ENCODE measurements at regions not wholly inside any gene's neighbourhood (a gene's known extent, or its start where the extent isn't known, plus 50 kb on each side); places are given as distances from the start of the nearest gene placed in this dataset.

DNA sequence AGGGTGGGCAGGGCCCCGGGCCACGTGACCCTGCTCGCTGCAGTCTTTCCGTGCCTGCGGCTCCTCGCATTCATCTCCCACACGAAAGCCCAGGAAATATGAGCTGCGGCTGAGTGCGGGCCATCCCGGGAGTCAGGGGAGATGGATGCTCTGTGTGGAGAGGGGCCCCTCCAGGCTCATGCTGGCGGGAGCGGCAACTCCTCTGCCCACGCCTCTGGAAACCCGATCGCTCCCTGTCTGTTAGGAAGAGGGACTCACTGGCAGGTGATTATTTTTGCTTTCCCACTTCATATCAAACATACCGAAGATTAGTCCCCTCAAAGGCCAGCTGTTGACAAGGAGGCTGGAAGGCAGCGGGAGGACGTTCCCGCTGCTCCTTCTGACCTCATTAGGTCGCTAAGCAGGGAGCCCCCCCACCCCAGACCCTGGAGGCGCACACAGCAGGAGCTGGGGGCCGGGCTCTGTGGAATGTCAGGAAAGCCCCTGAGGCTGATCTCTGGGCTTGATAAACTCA, 228.5 kb downstream of the FOXL1 start:
- CTCF ChIA-PET: interaction anchor here (0.7 kb wide), 1 partner anchor 1779 kb away, joined by 5 read pairs; the partner anchor contains the start of gene KIAA0513
- H3K4me1 ChIP-seq (ENCODE audit: control insufficient read depth, insufficient read depth, low read length): peaks cover 5% of the 10 kb centered on the region; the same call in 1 of the 2 replicates
- POLR2A ChIA-PET: interaction anchor here (0.7 to 1.7 kb wide), 4 partner anchors 9 to 24 kb away, joined by 3 to 9 read pairs (median 4); no protein-coding TSS in a partner anchor
- H3K4me3 ChIP-seq (ENCODE audit: low read depth, low read length): peak overlapping the region; percentile 1
- H3K27ac ChIP-seq (ENCODE audit: extremely low read depth, low read depth, low read length): peak overlapping the region; percentile 25; the same call in 1 of the 2 replicates
- no peaks in the 10 kb centered on the region for H3K36me3 ChIP-seq (ENCODE audit: control insufficient read depth in 2 of 2, insufficient read depth in 1 of 2, low read length in 2 of 2)
- no peaks in the 10 kb centered on the region for H3K9me3 ChIP-seq (ENCODE audit: control insufficient read depth, insufficient read depth, low read depth, low read length)
- TF ChIP-seq ZBTB21 (tag by site-specific recombination; IDR thresholded peaks at IDR 0.05) (0 out of 2 replicates have a peak, but pooled peaks have one; percentile 19), MZF1 (tag by site-specific recombination; IDR thresholded peaks at IDR 0.05; ENCODE audit: borderline replicate concordance) (peak; percentile 25; the same call in 1 of the 2 replicates), EGR2 (tag by site-specific recombination; IDR thresholded peaks at IDR 0.05; ENCODE audit: low read depth) (peak; percentile 71), PRDM10 (tag by site-specific recombination; IDR thresholded peaks at IDR 0.05) (peak; percentile 51), ZNF561 (tag by site-specific recombination; IDR thresholded peaks at IDR 0.05; ENCODE audit: borderline replicate concordance) (peak; percentile 73; the same call in 1 of the 2 replicates), ZNF184 (tag by site-specific recombination; IDR thresholded peaks at IDR 0.05) (no peak), ZNF23 (tag by site-specific recombination; IDR thresholded peaks at IDR 0.05; ENCODE audit: borderline replicate concordance) (no peak), ZNF341 (tag by site-specific recombination; IDR thresholded peaks at IDR 0.05; ENCODE audit: low read depth) (0 out of 2 replicates have a peak, but pooled peaks have one; percentile 11), SCRT2 (tag by site-specific recombination; IDR thresholded peaks at IDR 0.05) (peak; percentile 31; the same call in 1 of the 2 replicates), WT1 (tag by site-specific recombination; IDR thresholded peaks at IDR 0.05) (peak; percentile 44; the same call in 1 of the 2 replicates), ZNF660 (tag by site-specific recombination; IDR thresholded peaks at IDR 0.05) (peak; percentile 23; the same call in 1 of the 2 replicates), ZIC2 (tag by site-specific recombination; IDR thresholded peaks at IDR 0.05) (peak; percentile 94), ZNF600 (tag by site-specific recombination; IDR thresholded peaks at IDR 0.05) (no peak), ZNF335 (tag by site-specific recombination; conservative IDR thresholded peaks at IDR 0.05) (peak; percentile 80), ZXDB (tag by site-specific recombination; IDR thresholded peaks at IDR 0.05) (peak; percentile 58; the same call in 1 of the 2 replicates), ZNF501 (tag by site-specific recombination; IDR thresholded peaks at IDR 0.05) (no peak), GLIS2 (tag by site-specific recombination; IDR thresholded peaks at IDR 0.05) (peak; percentile 62; the same call in 1 of the 2 replicates), ZBTB20 (tag by site-specific recombination; IDR thresholded peaks at IDR 0.05) (peak; percentile 99), ZNF138 (tag by site-specific recombination; IDR thresholded peaks at IDR 0.05; ENCODE audit: borderline replicate concordance) (no peak), ZBTB17 (tag by site-specific recombination; IDR thresholded peaks at IDR 0.05) (peak; percentile 83), ZBTB44 (tag by site-specific recombination; IDR thresholded peaks at IDR 0.05) (peak; percentile 85), ZNF146 (tag by site-specific recombination; IDR thresholded peaks at IDR 0.05) (no peak), ZNF394 (tag by site-specific recombination; IDR thresholded peaks at IDR 0.05; ENCODE audit: borderline replicate concordance) (peak; percentile 48; the same call in 1 of the 2 replicates), KLF9 (tag by site-specific recombination; IDR thresholded peaks at IDR 0.05; ENCODE audit: low read depth) (0 out of 2 replicates have a peak, but pooled peaks have one; percentile 9)
- TF ChIP-seq, protein P1, sequence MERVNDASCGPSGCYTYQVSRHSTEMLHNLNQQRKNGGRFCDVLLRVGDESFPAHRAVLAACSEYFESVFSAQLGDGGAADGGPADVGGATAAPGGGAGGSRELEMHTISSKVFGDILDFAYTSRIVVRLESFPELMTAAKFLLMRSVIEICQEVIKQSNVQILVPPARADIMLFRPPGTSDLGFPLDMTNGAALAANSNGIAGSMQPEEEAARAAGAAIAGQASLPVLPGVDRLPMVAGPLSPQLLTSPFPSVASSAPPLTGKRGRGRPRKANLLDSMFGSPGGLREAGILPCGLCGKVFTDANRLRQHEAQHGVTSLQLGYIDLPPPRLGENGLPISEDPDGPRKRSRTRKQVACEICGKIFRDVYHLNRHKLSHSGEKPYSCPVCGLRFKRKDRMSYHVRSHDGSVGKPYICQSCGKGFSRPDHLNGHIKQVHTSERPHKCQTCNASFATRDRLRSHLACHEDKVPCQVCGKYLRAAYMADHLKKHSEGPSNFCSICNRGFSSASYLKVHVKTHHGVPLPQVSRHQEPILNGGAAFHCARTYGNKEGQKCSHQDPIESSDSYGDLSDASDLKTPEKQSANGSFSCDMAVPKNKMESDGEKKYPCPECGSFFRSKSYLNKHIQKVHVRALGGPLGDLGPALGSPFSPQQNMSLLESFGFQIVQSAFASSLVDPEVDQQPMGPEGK (tag by site-specific recombination; IDR thresholded peaks at IDR 0.05): peak; percentile 85
- TF ChIP-seq, protein P2, sequence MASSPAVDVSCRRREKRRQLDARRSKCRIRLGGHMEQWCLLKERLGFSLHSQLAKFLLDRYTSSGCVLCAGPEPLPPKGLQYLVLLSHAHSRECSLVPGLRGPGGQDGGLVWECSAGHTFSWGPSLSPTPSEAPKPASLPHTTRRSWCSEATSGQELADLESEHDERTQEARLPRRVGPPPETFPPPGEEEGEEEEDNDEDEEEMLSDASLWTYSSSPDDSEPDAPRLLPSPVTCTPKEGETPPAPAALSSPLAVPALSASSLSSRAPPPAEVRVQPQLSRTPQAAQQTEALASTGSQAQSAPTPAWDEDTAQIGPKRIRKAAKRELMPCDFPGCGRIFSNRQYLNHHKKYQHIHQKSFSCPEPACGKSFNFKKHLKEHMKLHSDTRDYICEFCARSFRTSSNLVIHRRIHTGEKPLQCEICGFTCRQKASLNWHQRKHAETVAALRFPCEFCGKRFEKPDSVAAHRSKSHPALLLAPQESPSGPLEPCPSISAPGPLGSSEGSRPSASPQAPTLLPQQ (tag by site-specific recombination; IDR thresholded peaks at IDR 0.05): peak; percentile 62
- TF ChIP-seq, protein P3, sequence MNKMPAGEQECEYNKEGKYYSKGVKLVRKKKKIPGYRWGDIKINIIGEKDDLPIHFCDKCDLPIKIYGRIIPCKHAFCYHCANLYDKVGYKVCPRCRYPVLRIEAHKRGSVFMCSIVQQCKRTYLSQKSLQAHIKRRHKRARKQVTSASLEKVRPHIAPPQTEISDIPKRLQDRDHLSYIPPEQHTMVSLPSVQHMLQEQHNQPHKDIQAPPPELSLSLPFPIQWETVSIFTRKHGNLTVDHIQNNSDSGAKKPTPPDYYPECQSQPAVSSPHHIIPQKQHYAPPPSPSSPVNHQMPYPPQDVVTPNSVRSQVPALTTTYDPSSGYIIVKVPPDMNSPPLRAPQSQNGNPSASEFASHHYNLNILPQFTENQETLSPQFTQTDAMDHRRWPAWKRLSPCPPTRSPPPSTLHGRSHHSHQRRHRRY (tag by site-specific recombination; IDR thresholded peaks at IDR 0.05): no peak
